Astrocyte of the spinal cord (primary cell): ENCODE measurements at regions not wholly inside any gene's neighbourhood (a gene's known extent, or its start where the extent isn't known, plus 50 kb on each side); places are given as distances from the start of the nearest gene placed in this dataset.
"Not testable (repeated sequence)": the region's sequence is repeated elsewhere in the genome, so short reads cannot be mapped to it uniquely, and the experiment has no call there.

Source experiments
- DNase-seq: peaks from one replicate; pipeline ENCODE4 v3.0.0; 2011; ENCODE audit warnings: low read depth, low spot score
- H3K4me3 ChIP-seq: 2 replicates; pipeline ENCODE4 v1.5.1; 2011; ENCODE audit warnings: low read depth, mild to moderate bottlenecking, low read length, moderate library complexity
- in situ Hi-C: cut with HindIII; loops from 2 replicates; pipeline ENCODE4 v1.10.0; 2017; ENCODE audit warnings: low sequenced_read_pairs
- TF ChIP-seq, protein P1 (sequence below): IDR thresholded peaks from 2 replicates; pipeline ENCODE4 v1.5.1; 2012; ENCODE audit warnings: low read depth, mild to moderate bottlenecking, low read length, inconsistent platforms

DNA sequence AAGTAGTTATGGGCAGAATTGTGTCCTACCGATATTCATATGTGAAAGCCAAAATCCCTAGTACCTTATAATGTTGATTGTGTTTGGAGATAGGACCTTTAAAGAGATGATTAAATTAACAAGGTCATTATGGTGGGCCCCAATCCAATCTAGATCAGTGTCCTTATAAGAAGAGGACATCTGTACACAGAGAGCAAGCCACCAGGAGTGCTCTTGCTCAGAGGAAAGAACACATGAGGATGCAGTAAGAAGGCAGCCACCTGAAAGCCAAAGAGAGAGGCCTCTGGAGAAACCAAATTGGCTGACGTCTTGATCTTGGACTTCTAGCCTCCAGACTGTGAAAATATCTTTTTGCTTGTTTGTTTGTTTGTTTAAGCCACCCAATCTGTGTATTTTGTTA, 1290.8 kb upstream of the PABPC4L start:
- TF ChIP-seq, protein P1, sequence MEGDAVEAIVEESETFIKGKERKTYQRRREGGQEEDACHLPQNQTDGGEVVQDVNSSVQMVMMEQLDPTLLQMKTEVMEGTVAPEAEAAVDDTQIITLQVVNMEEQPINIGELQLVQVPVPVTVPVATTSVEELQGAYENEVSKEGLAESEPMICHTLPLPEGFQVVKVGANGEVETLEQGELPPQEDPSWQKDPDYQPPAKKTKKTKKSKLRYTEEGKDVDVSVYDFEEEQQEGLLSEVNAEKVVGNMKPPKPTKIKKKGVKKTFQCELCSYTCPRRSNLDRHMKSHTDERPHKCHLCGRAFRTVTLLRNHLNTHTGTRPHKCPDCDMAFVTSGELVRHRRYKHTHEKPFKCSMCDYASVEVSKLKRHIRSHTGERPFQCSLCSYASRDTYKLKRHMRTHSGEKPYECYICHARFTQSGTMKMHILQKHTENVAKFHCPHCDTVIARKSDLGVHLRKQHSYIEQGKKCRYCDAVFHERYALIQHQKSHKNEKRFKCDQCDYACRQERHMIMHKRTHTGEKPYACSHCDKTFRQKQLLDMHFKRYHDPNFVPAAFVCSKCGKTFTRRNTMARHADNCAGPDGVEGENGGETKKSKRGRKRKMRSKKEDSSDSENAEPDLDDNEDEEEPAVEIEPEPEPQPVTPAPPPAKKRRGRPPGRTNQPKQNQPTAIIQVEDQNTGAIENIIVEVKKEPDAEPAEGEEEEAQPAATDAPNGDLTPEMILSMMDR: no peak
- in situ Hi-C loops: no loop called here
- DNase-seq: no peak
- no peak overlapping the region for H3K4me3 ChIP-seq

DNA sequence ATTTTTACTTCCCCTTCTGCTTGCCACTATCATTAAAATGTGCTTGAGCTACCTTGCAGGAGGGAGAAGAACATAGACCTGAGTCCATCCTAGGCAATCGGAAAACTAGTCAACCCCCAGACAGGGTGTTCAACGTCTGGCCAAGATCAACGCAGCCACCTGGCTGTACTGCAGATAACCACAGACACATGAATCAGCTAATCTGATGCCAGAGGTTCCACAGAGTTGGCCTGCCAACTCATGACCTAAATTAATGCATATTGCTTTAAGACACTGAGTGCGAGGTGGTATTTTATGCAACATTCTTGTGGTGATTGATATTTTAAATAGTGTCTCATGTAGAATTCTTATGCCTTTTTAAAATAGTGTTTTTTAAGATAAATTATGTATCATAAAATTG, 1283.8 kb upstream of the PABPC4L start:
- TF ChIP-seq, protein P1: no peak
- no peak overlapping the region for H3K4me3 ChIP-seq
- DNase-seq: peak; percentile 44
- in situ Hi-C loops: no loop called here

DNA sequence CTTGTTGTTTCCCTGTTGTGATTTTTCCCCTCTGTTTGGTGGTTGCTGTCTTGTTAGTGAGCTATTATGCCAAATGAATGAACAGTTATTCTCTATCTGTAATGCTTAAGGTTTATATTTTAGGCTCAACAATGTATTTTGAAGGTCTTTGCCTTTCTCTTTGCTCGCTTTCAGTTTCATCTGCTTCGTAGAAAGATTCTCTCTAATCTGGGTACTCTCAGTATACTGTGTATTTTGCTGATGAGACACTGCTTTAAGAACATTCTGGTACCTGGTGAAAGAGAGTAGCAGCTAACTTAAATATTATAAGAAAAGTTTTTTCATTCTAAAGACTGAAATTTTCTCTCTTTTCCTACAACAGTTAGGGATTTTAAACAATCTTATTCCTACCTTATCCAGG, 1274.7 kb upstream of the PABPC4L start:
- TF ChIP-seq, protein P1: no peak
- in situ Hi-C loops: no loop called here
- no peak for DNase-seq
- no peak overlapping the region for H3K4me3 ChIP-seq

DNA sequence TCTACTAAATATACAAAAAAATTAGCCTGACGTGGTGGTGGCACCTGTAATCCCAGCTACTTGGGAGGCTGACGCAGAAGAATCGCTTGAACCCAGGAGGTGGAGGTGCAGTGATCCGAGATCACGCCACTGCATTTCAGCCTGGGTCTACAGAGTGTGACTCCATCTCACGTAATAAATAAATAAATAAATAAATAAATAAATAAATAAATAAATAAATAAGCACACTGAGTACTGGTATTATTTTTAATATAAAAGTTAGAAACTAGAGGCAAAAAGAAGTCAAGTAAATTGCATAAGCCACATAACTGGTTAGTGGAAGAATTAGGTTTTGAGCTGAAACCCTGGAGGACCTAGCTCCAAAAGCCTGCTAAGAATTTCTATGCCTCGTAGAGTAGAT, 1262.7 kb upstream of the PABPC4L start:
- in situ Hi-C loops: no loop called here
- TF ChIP-seq, protein P1: no peak
- DNase-seq: no peak
- no peak overlapping the region for H3K4me3 ChIP-seq

DNA sequence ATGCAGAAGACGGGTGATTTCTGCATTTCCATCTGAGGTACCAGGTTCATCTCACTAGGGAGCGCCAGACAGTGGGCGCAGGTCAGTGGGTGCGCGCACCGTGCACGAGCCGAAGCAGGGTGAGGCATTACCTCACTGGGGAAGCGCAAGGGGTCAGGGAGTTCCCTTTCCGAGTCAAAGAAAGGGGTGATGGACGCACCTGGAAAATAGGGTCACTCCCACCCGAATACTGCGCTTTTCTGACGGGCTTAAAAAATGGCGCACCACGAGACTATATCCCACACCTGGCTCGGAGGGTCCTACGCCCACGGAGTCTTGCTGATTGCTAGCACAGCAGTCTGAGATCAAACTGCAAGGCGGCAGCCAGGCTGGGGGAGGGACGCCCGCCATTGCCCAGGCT, 1246.0 kb upstream of the PABPC4L start:
- in situ Hi-C loops, H3K4me3 ChIP-seq: not testable (repeated sequence)

DNA sequence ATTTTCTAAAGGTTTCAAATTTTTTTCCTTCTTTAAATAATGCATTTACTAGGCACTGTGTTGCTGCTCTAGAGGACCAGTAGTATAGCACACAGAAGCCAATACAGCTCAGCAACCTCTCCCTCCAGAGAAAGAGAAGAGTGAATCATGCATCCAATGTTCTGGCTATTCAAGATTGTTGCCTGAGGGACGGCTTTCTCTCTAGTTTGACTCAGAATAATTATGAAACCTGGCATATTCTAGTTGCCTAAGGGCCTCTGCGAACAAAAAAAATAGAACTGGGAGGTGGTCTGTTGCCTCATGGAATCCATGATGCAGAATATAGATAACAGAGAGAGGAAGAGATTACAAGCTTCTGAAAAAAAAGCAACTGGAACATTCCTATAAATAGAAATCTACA, 1233.3 kb upstream of the PABPC4L start:
- TF ChIP-seq, protein P1: no peak
- DNase-seq: no peak
- H3K4me3 ChIP-seq: no peak overlapping the region
- in situ Hi-C loops: no loop called here

More for the DNA sequence above, 1246.0 kb upstream of the PABPC4L start:
- not testable (repeated sequence) for DNase-seq

DNA sequence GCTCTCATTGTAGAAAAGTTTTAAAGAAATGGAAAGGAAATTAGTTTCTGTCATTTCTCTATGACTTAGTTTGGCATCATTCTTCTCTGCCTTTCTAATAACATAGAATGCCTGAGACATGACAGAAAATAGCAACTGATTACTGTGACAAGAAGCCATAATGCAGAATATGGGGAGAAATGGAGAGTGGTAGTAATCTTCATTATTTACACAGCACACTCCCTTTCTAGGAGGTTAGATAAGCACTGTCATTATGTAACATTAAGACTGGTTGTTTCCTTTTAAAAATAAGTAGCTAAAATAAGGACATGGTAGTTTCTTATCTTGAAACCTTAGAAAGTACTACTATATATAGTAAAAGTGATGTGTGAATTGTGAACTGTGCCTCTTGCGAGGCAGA, 1227.9 kb upstream of the PABPC4L start:
- DNase-seq: no peak
- TF ChIP-seq, protein P1: no peak
- in situ Hi-C loops: no loop called here

More for the DNA sequence above, 1227.9 kb upstream of the PABPC4L start:
- H3K4me3 ChIP-seq: no peak overlapping the region
